K562 (cell line): ENCODE measurements at regions not wholly inside any gene's neighbourhood (a gene's known extent, or its start where the extent isn't known, plus 50 kb on each side); places are given as distances from the start of the nearest gene placed in this dataset.

Experiments
- CEBPB ChIP-seq: fragments of 450-650 bp; IDR thresholded peaks from 2 replicates; pipeline ENCODE4 v1.6.1; 2016; ENCODE audit warnings: missing genetic modification characterization, missing compliant biosample characterization
- CEBPG ChIP-seq, 3 experiments: fragments of 200-800 bp in 1 of 3; sonication (Bioruptor generic) in 1 of 3; sonication (generic) in 1 of 3; formaldehyde crosslinking in 1 of 3; IDR thresholded peaks in 2 of 3; conservative IDR thresholded peaks in 1 of 3; 2 replicates each; pipeline versions ENCODE4 v1.6.1 to v1.8.0; 2016 to 2022; ENCODE audit warnings: missing compliant biosample characterization in 2 of 3, missing genetic modification characterization in 2 of 3, mild to moderate bottlenecking in 1 of 3, missing genetic modification reagents in 1 of 3
- CHD4 ChIP-seq: fragments of 200-600 bp; sonication (generic); IDR thresholded peaks from 3 replicates; pipeline ENCODE4 v1.6.1; 2012; ENCODE audit warnings: low read depth, mild to moderate bottlenecking, mixed read lengths, low read length, inconsistent platforms; ENCODE audit not compliant: insufficient read depth, insufficient replicate concordance, poor library complexity, severe bottlenecking
- DPF2 ChIP-seq: fragments of 450-650 bp; IDR thresholded peaks from 2 replicates; pipeline ENCODE4 v1.6.1; 2016
- EP300 ChIP-seq: IDR thresholded peaks from 2 replicates; pipeline ENCODE4 v1.6.1; 2012; ENCODE audit warnings: low read length, improper control_type of control experiment
- FOXP1 ChIP-seq: sonication (generic); formaldehyde crosslinking; IDR thresholded peaks from 2 replicates; pipeline ENCODE4 v1.8.0; 2022; ENCODE audit warnings: mild to moderate bottlenecking, missing genetic modification reagents
- KLF6 ChIP-seq: fragments of 250-450 bp; sonication (Bioruptor Pico); IDR thresholded peaks from 2 replicates; pipeline ENCODE4 v1.4.0; 2020; ENCODE audit warnings: mild to moderate bottlenecking, moderate library complexity, borderline replicate concordance
- MAZ ChIP-seq, 2 experiments: fragments of 450-650 bp in 1 of 2; sonication (generic) in 1 of 2; formaldehyde crosslinking; IDR thresholded peaks in 1 of 2; conservative IDR thresholded peaks in 1 of 2; 2 replicates each; pipeline versions ENCODE4 v1.4.0 to v1.5.0; 2020; ENCODE audit warnings: mild to moderate bottlenecking in 1 of 2, missing genetic modification reagents in 1 of 2
- NFIC ChIP-seq: fragments of 450-650 bp; IDR thresholded peaks from 2 replicates; pipeline ENCODE4 v1.6.1; 2017; ENCODE audit warnings: mild to moderate bottlenecking, inconsistent platforms
- NFRKB ChIP-seq: fragments of 450-650 bp; IDR thresholded peaks from 2 replicates; pipeline ENCODE4 v1.6.1; 2016; ENCODE audit warnings: low read depth
- PHF21A ChIP-seq: fragments of 450-650 bp; IDR thresholded peaks from 2 replicates; pipeline ENCODE4 v1.6.1; 2017; ENCODE audit warnings: low read depth, borderline replicate concordance
- SMARCC2 ChIP-seq: fragments of 450-650 bp; IDR thresholded peaks from 2 replicates; pipeline ENCODE4 v1.6.1; 2017; ENCODE audit warnings: antibody characterized with exemption, moderate library complexity, mild to moderate bottlenecking, low read depth
- SRF ChIP-seq, 2 experiments: fragments of 250-450, 450-650 bp in 1 of 2; sonication (Bioruptor Pico) in 1 of 2; sonication (generic) in 1 of 2; formaldehyde crosslinking; IDR thresholded peaks; 2 replicates each; pipeline versions ENCODE4 v1.5.0 to v1.5.1; 2020 to 2022; ENCODE audit warnings: mild to moderate bottlenecking in 1 of 2, missing genetic modification reagents in 1 of 2
- ZBTB8A ChIP-seq: fragments of 450-650 bp; IDR thresholded peaks from 2 replicates; pipeline ENCODE4 v1.6.1; 2018; ENCODE audit warnings: mild to moderate bottlenecking, moderate library complexity; ENCODE audit not compliant: partially characterized antibody
- ZEB2 ChIP-seq: fragments of 450-650 bp; IDR thresholded peaks from 2 replicates; pipeline ENCODE4 v1.6.1; 2016
- ZNF384 ChIP-seq: IDR thresholded peaks from 2 replicates; pipeline ENCODE4 v1.6.1; 2012; ENCODE audit warnings: low read depth, low read length, improper control_type of control experiment
- TF ChIP-seq, protein P1 (sequence below): fragments of 250-450 bp; sonication (Bioruptor Pico); IDR thresholded peaks from 2 replicates; pipeline ENCODE4 v1.6.1; 2021; ENCODE audit warnings: mild to moderate bottlenecking
- TF ChIP-seq, protein P2 (sequence below): fragments of 450-650 bp; IDR thresholded peaks from 2 replicates; pipeline ENCODE4 v1.6.1; 2017; ENCODE audit warnings: antibody characterized with exemption, mild to moderate bottlenecking
- TF ChIP-seq, protein P3 (sequence below): sonication (generic); formaldehyde crosslinking; IDR thresholded peaks from 2 replicates; pipeline ENCODE4 v1.8.0; 2022; ENCODE audit warnings: missing genetic modification reagents, mild to moderate bottlenecking, borderline replicate concordance
- TF ChIP-seq, protein P4 (sequence below): fragments of 450-650 bp; IDR thresholded peaks from 2 replicates; pipeline ENCODE4 v1.6.1; 2016; ENCODE audit warnings: borderline replicate concordance

DNA sequence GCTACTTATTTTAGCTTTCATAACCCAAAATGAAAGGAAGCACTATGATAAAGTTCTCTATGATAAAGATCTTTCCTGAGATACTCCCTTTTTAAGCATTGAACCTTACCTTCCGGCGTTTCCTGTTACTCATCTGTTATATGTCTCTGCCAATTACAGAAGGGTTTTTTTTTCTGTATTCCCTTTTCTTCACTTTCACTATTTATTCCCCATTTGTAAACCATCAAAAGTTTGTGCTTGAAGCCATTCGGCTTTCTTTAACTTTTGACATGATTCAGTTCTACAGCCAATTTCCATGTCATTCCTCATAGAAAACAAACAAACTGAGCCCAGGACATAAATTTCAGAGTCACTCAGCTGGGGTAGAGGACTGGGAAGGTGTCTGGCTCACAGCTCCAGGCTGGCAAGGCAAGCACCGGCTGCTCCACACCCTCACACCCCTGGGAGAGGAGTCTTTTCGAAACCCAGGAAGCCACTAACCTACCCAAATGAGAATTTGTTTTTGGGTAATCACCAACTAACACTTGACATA, 429.4 kb upstream of the TRIB2 start (continued):
- 0 out of 4 replicates have a peak, but pooled peaks of 1 of the 2 experiments have one; percentile 20 for TF ChIP-seq MAZ (CRISPR knock-in tag; conservative IDR thresholded peaks at IDR 0.05 in 1 of 2, IDR thresholded peaks at IDR 0.05 in 1 of 2)
- TF ChIP-seq ZBTB8A, result no peak
- TF ChIP-seq NFIC, result 0 out of 2 replicates have a peak, but pooled peaks have one; percentile 12
- TF ChIP-seq NFRKB, result 0 out of 2 replicates have a peak, but pooled peaks have one; percentile 37
- TF ChIP-seq ZEB2, result peak; percentile 74
- TF ChIP-seq, protein P1, sequence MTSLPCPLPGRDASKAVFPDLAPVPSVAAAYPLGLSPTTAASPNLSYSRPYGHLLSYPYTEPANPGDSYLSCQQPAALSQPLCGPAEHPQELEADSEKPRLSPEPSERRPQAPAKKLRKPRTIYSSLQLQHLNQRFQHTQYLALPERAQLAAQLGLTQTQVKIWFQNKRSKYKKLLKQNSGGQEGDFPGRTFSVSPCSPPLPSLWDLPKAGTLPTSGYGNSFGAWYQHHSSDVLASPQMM (CRISPR knock-in tag), result no peak
- TF ChIP-seq, protein P2, sequence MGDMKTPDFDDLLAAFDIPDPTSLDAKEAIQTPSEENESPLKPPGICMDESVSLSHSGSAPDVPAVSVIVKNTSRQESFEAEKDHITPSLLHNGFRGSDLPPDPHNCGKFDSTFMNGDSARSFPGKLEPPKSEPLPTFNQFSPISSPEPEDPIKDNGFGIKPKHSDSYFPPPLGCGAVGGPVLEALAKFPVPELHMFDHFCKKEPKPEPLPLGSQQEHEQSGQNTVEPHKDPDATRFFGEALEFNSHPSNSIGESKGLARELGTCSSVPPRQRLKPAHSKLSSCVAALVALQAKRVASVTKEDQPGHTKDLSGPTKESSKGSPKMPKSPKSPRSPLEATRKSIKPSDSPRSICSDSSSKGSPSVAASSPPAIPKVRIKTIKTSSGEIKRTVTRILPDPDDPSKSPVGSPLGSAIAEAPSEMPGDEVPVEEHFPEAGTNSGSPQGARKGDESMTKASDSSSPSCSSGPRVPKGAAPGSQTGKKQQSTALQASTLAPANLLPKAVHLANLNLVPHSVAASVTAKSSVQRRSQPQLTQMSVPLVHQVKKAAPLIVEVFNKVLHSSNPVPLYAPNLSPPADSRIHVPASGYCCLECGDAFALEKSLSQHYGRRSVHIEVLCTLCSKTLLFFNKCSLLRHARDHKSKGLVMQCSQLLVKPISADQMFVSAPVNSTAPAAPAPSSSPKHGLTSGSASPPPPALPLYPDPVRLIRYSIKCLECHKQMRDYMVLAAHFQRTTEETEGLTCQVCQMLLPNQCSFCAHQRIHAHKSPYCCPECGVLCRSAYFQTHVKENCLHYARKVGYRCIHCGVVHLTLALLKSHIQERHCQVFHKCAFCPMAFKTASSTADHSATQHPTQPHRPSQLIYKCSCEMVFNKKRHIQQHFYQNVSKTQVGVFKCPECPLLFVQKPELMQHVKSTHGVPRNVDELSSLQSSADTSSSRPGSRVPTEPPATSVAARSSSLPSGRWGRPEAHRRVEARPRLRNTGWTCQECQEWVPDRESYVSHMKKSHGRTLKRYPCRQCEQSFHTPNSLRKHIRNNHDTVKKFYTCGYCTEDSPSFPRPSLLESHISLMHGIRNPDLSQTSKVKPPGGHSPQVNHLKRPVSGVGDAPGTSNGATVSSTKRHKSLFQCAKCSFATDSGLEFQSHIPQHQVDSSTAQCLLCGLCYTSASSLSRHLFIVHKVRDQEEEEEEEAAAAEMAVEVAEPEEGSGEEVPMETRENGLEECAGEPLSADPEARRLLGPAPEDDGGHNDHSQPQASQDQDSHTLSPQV, result 0 out of 2 replicates have a peak, but pooled peaks have one; percentile 12
- peak; percentile 73 for TF ChIP-seq DPF2
- no peak for TF ChIP-seq FOXP1 (CRISPR knock-in tag)
- TF ChIP-seq CEBPB, result 0 out of 2 replicates have a peak, but pooled peaks have one; percentile 36
- no peak for TF ChIP-seq PHF21A
- TF ChIP-seq, protein P3, sequence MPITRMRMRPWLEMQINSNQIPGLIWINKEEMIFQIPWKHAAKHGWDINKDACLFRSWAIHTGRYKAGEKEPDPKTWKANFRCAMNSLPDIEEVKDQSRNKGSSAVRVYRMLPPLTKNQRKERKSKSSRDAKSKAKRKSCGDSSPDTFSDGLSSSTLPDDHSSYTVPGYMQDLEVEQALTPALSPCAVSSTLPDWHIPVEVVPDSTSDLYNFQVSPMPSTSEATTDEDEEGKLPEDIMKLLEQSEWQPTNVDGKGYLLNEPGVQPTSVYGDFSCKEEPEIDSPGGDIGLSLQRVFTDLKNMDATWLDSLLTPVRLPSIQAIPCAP (CRISPR knock-in tag), result no peak
- 0 out of 2 replicates have a peak, but pooled peaks have one; percentile 12 for TF ChIP-seq KLF6
- peak in 1 of 2 experiments; percentile 73; a peak in 1 of 4 replicates for TF ChIP-seq SRF (CRISPR knock-in tag; IDR thresholded peaks at IDR 0.05)
- peak; percentile 77 for TF ChIP-seq EP300
- TF ChIP-seq, protein P4, sequence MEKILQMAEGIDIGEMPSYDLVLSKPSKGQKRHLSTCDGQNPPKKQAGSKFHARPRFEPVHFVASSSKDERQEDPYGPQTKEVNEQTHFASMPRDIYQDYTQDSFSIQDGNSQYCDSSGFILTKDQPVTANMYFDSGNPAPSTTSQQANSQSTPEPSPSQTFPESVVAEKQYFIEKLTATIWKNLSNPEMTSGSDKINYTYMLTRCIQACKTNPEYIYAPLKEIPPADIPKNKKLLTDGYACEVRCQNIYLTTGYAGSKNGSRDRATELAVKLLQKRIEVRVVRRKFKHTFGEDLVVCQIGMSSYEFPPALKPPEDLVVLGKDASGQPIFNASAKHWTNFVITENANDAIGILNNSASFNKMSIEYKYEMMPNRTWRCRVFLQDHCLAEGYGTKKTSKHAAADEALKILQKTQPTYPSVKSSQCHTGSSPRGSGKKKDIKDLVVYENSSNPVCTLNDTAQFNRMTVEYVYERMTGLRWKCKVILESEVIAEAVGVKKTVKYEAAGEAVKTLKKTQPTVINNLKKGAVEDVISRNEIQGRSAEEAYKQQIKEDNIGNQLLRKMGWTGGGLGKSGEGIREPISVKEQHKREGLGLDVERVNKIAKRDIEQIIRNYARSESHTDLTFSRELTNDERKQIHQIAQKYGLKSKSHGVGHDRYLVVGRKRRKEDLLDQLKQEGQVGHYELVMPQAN, result no peak
- peak; percentile 35; the same call in 1 of the 2 replicates for TF ChIP-seq ZNF384
- peak; percentile 46; the same call in 1 of the 2 replicates for TF ChIP-seq SMARCC2
- TF ChIP-seq CHD4, result peak; percentile 18
- TF ChIP-seq CEBPG (CRISPR knock-in tag; IDR thresholded peaks at IDR 0.05), result no peak
- TF ChIP-seq CEBPG (tag; conservative IDR thresholded peaks at IDR 0.05 in 1 of 2, IDR thresholded peaks at IDR 0.05 in 1 of 2), result 0 out of 4 replicates have a peak, but pooled peaks of 1 of the 2 experiments have one; percentile 26
